DND-41 (cell line): ENCODE measurements at regions not wholly inside any gene's neighbourhood (a gene's known extent, or its start where the extent isn't known, plus 50 kb on each side); places are given as distances from the start of the nearest gene placed in this dataset.

Experiments used
- ATAC-seq: fragments of 200-7000 bp; cut with Tn5 transposase; 3 replicates; pipeline ENCODE4 v1.9.1; 2021; ENCODE audit warnings: low read depth; ENCODE audit not compliant: insufficient read depth
- DNase-seq: peaks from one replicate; pipeline ENCODE4 v3.0.0-alpha.2; 2020
- H2AFZ ChIP-seq: 2 replicates; pipeline ENCODE4 v1.6.0; 2012; ENCODE audit warnings: low read depth, low read length
- H3K27ac ChIP-seq: 2 replicates; pipeline ENCODE4 v1.5.1; 2012; ENCODE audit warnings: low read length, inconsistent platforms
- H3K27me3 ChIP-seq: fragments of 200-600 bp; sonication (generic); 2 replicates; pipeline ENCODE4 v1.6.0; 2012; ENCODE audit warnings: low read length, mild to moderate bottlenecking, inconsistent platforms; ENCODE audit not compliant: insufficient read depth, poor library complexity
- H3K36me3 ChIP-seq: 2 replicates; pipeline ENCODE4 v1.5.1; 2012; ENCODE audit warnings: low read length, inconsistent platforms; ENCODE audit not compliant: insufficient read depth
- H3K4me1 ChIP-seq: 2 replicates; pipeline ENCODE4 v1.5.1; 2012; ENCODE audit warnings: mild to moderate bottlenecking, low read length; ENCODE audit not compliant: insufficient read depth
- H3K4me2 ChIP-seq: 2 replicates; pipeline ENCODE4 v1.6.0; 2012; ENCODE audit warnings: mild to moderate bottlenecking, moderate library complexity, low read length, inconsistent platforms; ENCODE audit not compliant: insufficient read depth
- H3K4me3 ChIP-seq, 2 experiments: fragments of 200-600 bp in 1 of 2; shearing (Covaris generic) in 1 of 2; 2 replicates each; pipeline ENCODE4 v1.5.1; 2012 to 2016; ENCODE audit warnings: inconsistent platforms in 2 of 2, low read length in 2 of 2, mild to moderate bottlenecking in 2 of 2, low read depth in 1 of 2, moderate library complexity in 1 of 2
- H3K79me2 ChIP-seq: 2 replicates; pipeline ENCODE4 v1.6.0; 2012; ENCODE audit warnings: low read length, inconsistent platforms; ENCODE audit not compliant: insufficient read depth
- H3K9ac ChIP-seq: 2 replicates; pipeline ENCODE4 v1.6.0; 2012; ENCODE audit warnings: low read depth, mild to moderate bottlenecking, inconsistent platforms, low read length, moderate library complexity
- H3K9me3 ChIP-seq: 2 replicates; pipeline ENCODE4 v1.5.1; 2012; ENCODE audit warnings: low read length, moderate library complexity, mild to moderate bottlenecking, inconsistent platforms; ENCODE audit not compliant: insufficient read depth, severe bottlenecking
- H4K20me1 ChIP-seq: 2 replicates; pipeline ENCODE4 v1.6.0; 2012; ENCODE audit warnings: low read length; ENCODE audit not compliant: insufficient read depth
- CTCF ChIP-seq: IDR thresholded peaks from 2 replicates; pipeline ENCODE4 v1.5.1; 2012; ENCODE audit warnings: borderline replicate concordance, low read length, moderate library complexity, mild to moderate bottlenecking; ENCODE audit not compliant: poor library complexity, severe bottlenecking; ENCODE audit errors: extremely low read depth
- EZH2 ChIP-seq: IDR thresholded peaks from 3 replicates; pipeline ENCODE4 v1.6.1; 2012; ENCODE audit warnings: borderline replicate concordance, low read depth, mild to moderate bottlenecking, moderate library complexity, low read length, inconsistent platforms; ENCODE audit not compliant: severe bottlenecking

DNA sequence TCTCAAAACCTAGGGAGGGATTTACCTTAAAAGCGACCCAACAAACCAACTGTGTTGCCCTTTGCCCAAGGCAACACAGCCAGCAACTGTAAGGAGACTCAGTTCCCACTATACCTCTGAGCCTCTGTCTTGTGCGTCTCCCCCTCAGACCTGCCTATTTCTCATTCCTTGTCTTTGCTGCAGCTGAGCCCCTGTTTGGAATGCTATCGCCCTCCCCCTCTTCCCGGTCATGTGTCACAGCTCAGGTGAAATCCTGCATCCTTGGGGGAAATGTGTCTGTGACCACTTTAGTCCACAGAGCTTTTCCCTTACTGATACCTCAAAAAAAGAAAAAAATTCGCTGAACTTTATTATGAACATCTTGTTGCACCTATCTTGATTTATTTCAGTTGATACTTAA, 52.0 kb upstream of the LRIG1 start:
- H3K27me3 ChIP-seq: no peaks in the 10 kb centered on the region
- no peaks in the 10 kb centered on the region for H3K9me3 ChIP-seq
- H3K4me3 ChIP-seq: no peak overlapping the region
- H3K4me1 ChIP-seq: no peaks in the 10 kb centered on the region
- H3K79me2 ChIP-seq: no peaks in the 10 kb centered on the region
- ATAC-seq (no peak), DNase-seq (no peak)
- H4K20me1 ChIP-seq: no peaks in the 10 kb centered on the region
- no peaks in the 10 kb centered on the region for H3K36me3 ChIP-seq
- H2AFZ ChIP-seq: no peak overlapping the region
- TF ChIP-seq CTCF (no peak), EZH2 (no peak)
- no peak overlapping the region for H3K4me2 ChIP-seq
- no peak overlapping the region for H3K27ac ChIP-seq
- H3K9ac ChIP-seq: no peak overlapping the region

GRCh38 chr3:66553441-66554113, 52.8 kb upstream of the LRIG1 start:
- Histone ChIP-seq H3K27me3 (no peaks in the 10 kb centered on the region), H3K36me3 (no peaks in the 10 kb centered on the region), H3K9ac (no peak overlapping the region), H4K20me1 (no peaks in the 10 kb centered on the region), H3K27ac (no peak overlapping the region), H3K79me2 (no peaks in the 10 kb centered on the region), H3K9me3 (no peaks in the 10 kb centered on the region), H3K4me3 (no peak overlapping the region), H3K4me1 (no peaks in the 10 kb centered on the region), H3K4me2 (no peak overlapping the region), H2AFZ (no peak overlapping the region)
- TF ChIP-seq CTCF (no peak), EZH2 (no peak)
- ATAC-seq (no peak), DNase-seq (no peak)

- Histone ChIP-seq H4K20me1 (no peaks in the 10 kb centered on the region), H3K36me3 (no peaks in the 10 kb centered on the region), H3K4me3 (no peak overlapping the region), H3K27ac (no peak overlapping the region), H3K4me1 (no peaks in the 10 kb centered on the region), H3K9me3 (no peaks in the 10 kb centered on the region), H2AFZ (no peak overlapping the region), H3K4me2 (no peak overlapping the region), H3K79me2 (no peaks in the 10 kb centered on the region), H3K9ac (no peak overlapping the region), H3K27me3 (no peaks in the 10 kb centered on the region)
- ATAC-seq (no peak), DNase-seq (no peak)
- no peak for TF ChIP-seq EZH2
- TF ChIP-seq CTCF: no peak
Measured at GRCh38 chr3:66554178-66554577, 53.4 kb upstream of the LRIG1 start.

DNA sequence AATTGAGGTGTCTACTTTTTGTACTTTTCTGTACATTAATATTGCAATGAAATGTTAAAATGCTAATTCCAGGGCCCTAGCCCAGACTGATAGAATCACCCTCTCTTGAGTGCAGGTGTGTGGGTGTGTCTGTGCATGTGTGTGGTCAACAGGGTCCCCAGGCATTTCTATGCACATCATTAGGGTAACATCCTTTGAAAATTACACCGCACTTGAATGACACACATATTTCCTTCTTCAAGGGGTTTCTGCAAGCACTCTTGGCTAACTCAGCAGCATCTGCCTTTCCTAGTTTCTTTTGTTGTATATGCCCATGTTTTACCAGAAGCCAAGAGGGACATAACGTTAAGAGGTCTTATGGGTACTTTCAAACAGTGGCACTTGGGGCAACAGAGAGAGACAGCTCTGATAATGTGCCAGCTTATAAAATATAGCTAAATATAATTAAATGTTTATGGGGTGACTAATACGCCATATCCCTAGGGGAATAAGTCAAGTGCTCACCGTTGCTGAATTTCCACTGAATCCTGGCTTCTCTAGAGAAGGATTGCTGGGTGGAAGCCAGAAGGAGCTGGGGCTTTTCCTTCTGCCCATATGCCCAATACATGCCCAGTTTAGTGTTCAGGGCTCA, 54.5 kb upstream of the LRIG1 start:
- Histone ChIP-seq H3K4me2 (no peak overlapping the region), H3K9me3 (no peaks in the 10 kb centered on the region), H3K36me3 (no peaks in the 10 kb centered on the region), H3K27ac (no peak overlapping the region), H3K27me3 (no peaks in the 10 kb centered on the region), H3K79me2 (no peaks in the 10 kb centered on the region), H3K9ac (no peak overlapping the region), H2AFZ (no peak overlapping the region), H3K4me3 (no peak overlapping the region), H3K4me1 (no peaks in the 10 kb centered on the region), H4K20me1 (no peaks in the 10 kb centered on the region)
- no peak for DNase-seq
- no peak for ATAC-seq
- TF ChIP-seq CTCF: no peak
- TF ChIP-seq EZH2: no peak
